GM10248 (cell line): ENCODE measurements at regions not wholly inside any gene's neighbourhood (a gene's known extent, or its start where the extent isn't known, plus 50 kb on each side); places are given as distances from the start of the nearest gene placed in this dataset.

Experiments used
- CTCF ChIA-PET: fragments of 300-600 bp; sonication (Branson Sonifier 250); formaldehyde crosslinking; extraction: SDS; loops from one replicate; lab custom pipeline; 2021; ENCODE audit warnings: antibody characterized with exemption; lab: Yijun Ruan, JAX
- POLR2A ChIA-PET: fragments of 350-650 bp; sonication (Branson Sonifier 250); formaldehyde crosslinking; extraction: SDS; loops from one replicate; lab custom pipeline; 2020; ENCODE audit warnings: antibody characterized with exemption; lab: Yijun Ruan, JAX
- DNase-seq: peaks from one replicate; pipeline ENCODE4 v3.0.0; 2012; ENCODE audit errors: extremely low spot score
- CTCF ChIP-seq: IDR thresholded peaks from 2 replicates; pipeline ENCODE4 v1.5.1; 2012; ENCODE audit warnings: mild to moderate bottlenecking, low read depth; ENCODE audit errors: extremely low read depth, missing control alignments, control extremely low read depth

- DNase-seq = no peak
- no peak for TF ChIP-seq CTCF
- ChIA-PET CTCF (no interaction called here), POLR2A (no interaction called here)
Measured at GRCh38 chr11:96714689-96715088, 324.9 kb downstream of the JRKL start.

- no peak for DNase-seq
- TF ChIP-seq CTCF = no peak
- ChIA-PET POLR2A (no interaction called here), CTCF (interaction anchor here (1.0 kb wide), 1 partner anchor 10 kb away, joined by 3 read pairs; no protein-coding TSS in a partner anchor)
Measured at GRCh38 chr11:96715208-96715607, 325.4 kb downstream of the JRKL start.

GRCh38 chr11:96736601-96737000 lies 346.8 kb downstream of the JRKL start:
- TF ChIP-seq CTCF = no peak
- DNase-seq = no peak
- ChIA-PET POLR2A (no interaction called here), CTCF (no interaction called here)

- ChIA-PET CTCF (interaction anchor here (1.9 kb wide), 1 partner anchor 8 kb away, joined by 8 read pairs; no protein-coding TSS in a partner anchor), POLR2A (no interaction called here)
- no peak for DNase-seq
- no peak for TF ChIP-seq CTCF
Measured at GRCh38 chr11:96738311-96738710, 348.5 kb downstream of the JRKL start.

- no peak for DNase-seq
- POLR2A ChIA-PET = no interaction called here
- TF ChIP-seq CTCF = no peak
- CTCF ChIA-PET = no interaction called here
Measured at GRCh38 chr11:96741068-96741467, 351.3 kb downstream of the JRKL start.

GRCh38 chr11:96744697-96745096 lies 354.9 kb downstream of the JRKL start:
- ChIA-PET CTCF (no interaction called here), POLR2A (no interaction called here)
- no peak for DNase-seq
- TF ChIP-seq CTCF = no peak
